Gastrocnemius medialis (tissue), 4 donors: ENCODE measurements at regions not wholly inside any gene's neighbourhood (a gene's known extent, or its start where the extent isn't known, plus 50 kb on each side); places are given as distances from the start of the nearest gene placed in this dataset.

ENCODE experiments used
- ATAC-seq, 2 donors: fragments of 150-250 bp; one replicate each; pipeline ENCODE4 v1.9.1; 2016
- DNase-seq, 2 donors: peaks; one replicate each; pipeline ENCODE4 v3.0.0-alpha.2; 2019
- H3K27ac ChIP-seq, 4 donors: fragments of 200-600 bp; sonication (generic); 1 replicate in 1 of 4; 2 replicates in 3 of 4; pipeline ENCODE4 v1.5.1; 2016 to 2018; ENCODE audit warnings: mild to moderate bottlenecking in 2 of 4, moderate library complexity in 1 of 4
- H3K27me3 ChIP-seq, 3 donors: fragments of 200-600 bp; sonication (generic) in 2 of 3; 1 replicate in 1 of 3; 2 replicates in 2 of 3; pipeline versions ENCODE4 v1.5.1 to v1.6.0; 2016 to 2019; ENCODE audit warnings: mild to moderate bottlenecking in 1 of 3, moderate library complexity in 1 of 3
- H3K36me3 ChIP-seq, 2 donors: fragments of 200-600 bp; sonication (generic) in 1 of 2; one replicate each; pipeline ENCODE4 v1.5.1; 2017 to 2018
- H3K4me1 ChIP-seq, 2 donors: fragments of 200-600 bp; sonication (generic) in 1 of 2; one replicate each; pipeline ENCODE4 v1.5.1; 2016 to 2017; ENCODE audit warnings: mild to moderate bottlenecking in 2 of 2
- H3K4me3 ChIP-seq, 4 donors: fragments of 200-600 bp; sonication (generic) in 3 of 4; 1 replicate in 1 of 4; 2 replicates in 3 of 4; pipeline ENCODE4 v1.5.1; 2016 to 2019; ENCODE audit warnings: mild to moderate bottlenecking in 2 of 4
- H3K9me3 ChIP-seq, 3 donors: fragments of 200-600 bp; sonication (generic) in 2 of 3; 1 replicate in 1 of 3; 2 replicates in 2 of 3; pipeline ENCODE4 v1.5.1; 2016 to 2019
- POLR2A ChIP-seq, 2 donors: fragments of 450-650 bp; IDR thresholded peaks; one replicate each; pipeline ENCODE4 v1.6.1; 2017; ENCODE audit warnings: antibody characterized with exemption in 2 of 2, mild to moderate bottlenecking in 2 of 2, moderate library complexity in 2 of 2
- in situ Hi-C, 4 donors: fragments of 200-750 bp; cut with MboI; loops; one replicate each; pipeline versions ENCODE4 v1.15.0 to v1.8.0; 2017; ENCODE audit warnings: low sequenced_read_pairs in 4 of 4
- intact Hi-C: fragments of 100-400 bp; cut with DNase I; formaldehyde crosslinking; loops from one replicate; pipeline ENCODE4 v1.15.1; 2023; ENCODE audit warnings: low total_unique reads
- TF ChIP-seq, protein P1 (sequence below), 5 experiments: fragments of 450-650 bp in 3 of 5; fragments of 200-600 bp in 2 of 5; sonication (generic) in 2 of 5; IDR thresholded peaks in 4 of 5; conservative IDR thresholded peaks in 1 of 5; 1 replicate in 4 of 5; 2 replicates in 1 of 5; pipeline ENCODE4 v1.5.1; 2016 to 2019; ENCODE audit warnings: antibody characterized with exemption in 5 of 5, mild to moderate bottlenecking in 3 of 5, moderate library complexity in 3 of 5

DNA sequence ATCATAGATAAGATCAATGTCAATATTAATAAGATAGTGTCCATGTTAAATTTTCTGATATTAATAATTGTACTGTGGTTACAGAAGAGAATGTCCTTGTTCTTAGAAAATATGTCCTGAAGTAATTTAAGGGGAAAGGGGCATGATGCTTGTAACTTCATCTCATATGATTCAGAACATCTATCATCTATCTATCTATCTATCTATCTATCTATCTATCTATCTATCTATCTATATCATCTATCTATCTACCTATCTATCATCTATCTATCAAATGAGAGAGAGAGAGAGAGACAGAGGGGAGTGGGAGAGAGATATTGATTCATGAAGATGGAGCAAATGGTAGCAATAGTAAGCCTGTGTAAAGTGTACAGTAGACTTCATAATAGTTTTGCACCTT, 124.8 kb upstream of the FAT1 start:
- Histone ChIP-seq H3K27me3 (no peaks in the 10 kb centered on the region), H3K27ac (no peak overlapping the region), H3K9me3 (peaks cover 0 to 5% (median 0%) of the 10 kb centered on the region in 3 donors), H3K36me3 (no peaks in the 10 kb centered on the region), H3K4me3 (no peak overlapping the region), H3K4me1 (peaks cover 0 to 3% of the 10 kb centered on the region in 2 donors)
- TF ChIP-seq, protein P1, sequence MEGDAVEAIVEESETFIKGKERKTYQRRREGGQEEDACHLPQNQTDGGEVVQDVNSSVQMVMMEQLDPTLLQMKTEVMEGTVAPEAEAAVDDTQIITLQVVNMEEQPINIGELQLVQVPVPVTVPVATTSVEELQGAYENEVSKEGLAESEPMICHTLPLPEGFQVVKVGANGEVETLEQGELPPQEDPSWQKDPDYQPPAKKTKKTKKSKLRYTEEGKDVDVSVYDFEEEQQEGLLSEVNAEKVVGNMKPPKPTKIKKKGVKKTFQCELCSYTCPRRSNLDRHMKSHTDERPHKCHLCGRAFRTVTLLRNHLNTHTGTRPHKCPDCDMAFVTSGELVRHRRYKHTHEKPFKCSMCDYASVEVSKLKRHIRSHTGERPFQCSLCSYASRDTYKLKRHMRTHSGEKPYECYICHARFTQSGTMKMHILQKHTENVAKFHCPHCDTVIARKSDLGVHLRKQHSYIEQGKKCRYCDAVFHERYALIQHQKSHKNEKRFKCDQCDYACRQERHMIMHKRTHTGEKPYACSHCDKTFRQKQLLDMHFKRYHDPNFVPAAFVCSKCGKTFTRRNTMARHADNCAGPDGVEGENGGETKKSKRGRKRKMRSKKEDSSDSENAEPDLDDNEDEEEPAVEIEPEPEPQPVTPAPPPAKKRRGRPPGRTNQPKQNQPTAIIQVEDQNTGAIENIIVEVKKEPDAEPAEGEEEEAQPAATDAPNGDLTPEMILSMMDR (IDR thresholded peaks at IDR 0.05 in 4 of 5, conservative IDR thresholded peaks at IDR 0.05 in 1 of 5), result no peak
- TF ChIP-seq POLR2A (IDR thresholded peaks at IDR 0.05), result no peak
- DNase-seq, result no peak
- in situ Hi-C loops (no loop called here), intact Hi-C loops (loop anchor here (10.0 kb wide), 2 partner anchors 56 to 124 kb away; partner anchors contain the start of gene FAT1)
- ATAC-seq, result no peak

DNA sequence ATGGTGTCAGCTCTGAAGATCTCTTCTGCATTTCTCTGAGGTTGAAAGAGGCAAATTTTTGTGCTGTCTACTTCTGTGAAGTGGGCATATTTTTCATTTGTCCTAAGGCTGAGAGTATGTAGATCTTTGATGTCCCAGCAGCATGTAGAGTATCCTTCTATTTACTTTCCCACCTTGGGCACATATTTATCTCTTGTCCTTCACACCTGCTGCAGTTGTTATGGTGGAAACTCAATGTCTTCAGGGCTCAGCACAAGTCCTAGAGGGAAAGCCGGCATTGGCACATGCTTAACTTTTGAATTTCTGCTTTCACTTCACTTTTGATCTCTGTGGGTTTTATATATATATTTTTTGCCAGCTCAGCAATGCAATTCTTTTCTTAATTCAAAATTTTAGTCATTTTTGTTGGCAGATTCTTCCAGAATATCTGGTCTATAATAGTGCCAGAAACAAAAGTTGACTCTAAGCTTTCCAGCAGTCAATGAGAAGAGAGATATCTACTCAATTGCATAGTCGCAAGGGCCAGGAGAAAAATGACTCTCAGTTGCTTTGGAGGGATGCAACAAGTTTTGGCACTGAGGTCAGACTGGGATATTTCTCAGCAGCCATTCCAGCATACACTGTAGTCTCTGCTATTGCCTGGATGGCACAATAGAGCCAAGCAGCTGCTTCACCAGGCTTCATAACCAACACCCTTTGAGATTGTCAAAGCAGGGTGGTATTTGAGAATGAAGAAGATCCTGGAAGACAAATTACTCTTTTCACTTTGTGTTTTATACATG, 127.8 kb upstream of the FAT1 start:
- Histone ChIP-seq H3K27ac (no peak overlapping the region), H3K4me1 (no peaks in the 10 kb centered on the region), H3K4me3 (no peak overlapping the region), H3K36me3 (no peaks in the 10 kb centered on the region), H3K27me3 (no peaks in the 10 kb centered on the region), H3K9me3 (peaks cover 0 to 5% (median 0%) of the 10 kb centered on the region in 3 donors)
- in situ Hi-C loops (no loop called here), intact Hi-C loops (no loop called here)
- no peak for ATAC-seq
- TF ChIP-seq, protein P1 (IDR thresholded peaks at IDR 0.05 in 4 of 5, conservative IDR thresholded peaks at IDR 0.05 in 1 of 5), result no peak
- TF ChIP-seq POLR2A (IDR thresholded peaks at IDR 0.05), result no peak
- no peak for DNase-seq

DNA sequence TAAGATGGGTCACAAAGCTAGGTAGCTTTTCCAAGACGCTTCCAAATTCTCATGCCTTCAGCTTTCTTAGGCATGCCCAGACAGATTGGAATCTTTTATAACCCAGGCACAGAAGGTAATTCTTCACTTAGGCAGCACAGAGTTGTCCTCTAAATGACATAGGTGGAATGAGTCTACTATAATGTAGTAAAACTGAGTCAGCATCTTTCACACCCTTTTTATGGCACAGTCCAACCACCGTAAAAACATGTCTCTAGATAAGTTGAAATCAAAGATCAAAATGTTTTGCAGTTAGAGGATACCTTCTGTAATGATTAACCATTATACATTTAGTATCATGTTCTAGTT, 128.4 kb upstream of the FAT1 start:
- H3K27me3 ChIP-seq, result no peaks in the 10 kb centered on the region
- TF ChIP-seq, protein P1 (IDR thresholded peaks at IDR 0.05 in 4 of 5, conservative IDR thresholded peaks at IDR 0.05 in 1 of 5), result no peak
- TF ChIP-seq POLR2A (IDR thresholded peaks at IDR 0.05), result no peak
- H3K36me3 ChIP-seq, result no peaks in the 10 kb centered on the region
- H3K4me3 ChIP-seq, result no peak overlapping the region
- in situ Hi-C loops (no loop called here), intact Hi-C loops (no loop called here)
- DNase-seq, result no peak
- no peaks in the 10 kb centered on the region for H3K4me1 ChIP-seq
- H3K27ac ChIP-seq, result no peak overlapping the region
- peaks cover 0 to 5% (median 0%) of the 10 kb centered on the region in 3 donors for H3K9me3 ChIP-seq
- no peak for ATAC-seq

DNA sequence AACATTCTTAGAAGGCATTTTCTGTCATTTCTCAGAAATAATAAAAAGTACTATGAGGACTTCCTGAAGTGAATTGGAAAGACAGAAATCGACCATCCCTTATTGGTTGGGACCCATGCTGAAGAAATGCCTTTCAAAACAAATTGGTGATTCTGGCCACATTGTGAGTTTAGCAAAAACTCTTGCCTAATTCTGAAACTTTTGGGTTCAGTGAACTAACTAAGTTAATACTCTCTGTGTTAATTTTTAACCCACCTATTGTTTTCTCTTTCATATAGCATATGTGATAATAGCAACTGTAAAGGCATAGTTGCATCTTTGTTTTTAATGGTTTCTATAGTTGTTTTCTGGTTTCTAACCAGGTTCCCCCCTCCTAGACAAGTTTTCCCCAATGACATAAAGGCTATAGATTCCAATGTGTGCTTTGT, 129.3 kb upstream of the FAT1 start:
- Histone ChIP-seq H3K4me1 (no peaks in the 10 kb centered on the region), H3K27ac (no peak overlapping the region), H3K27me3 (no peaks in the 10 kb centered on the region), H3K4me3 (no peak overlapping the region), H3K36me3 (no peaks in the 10 kb centered on the region), H3K9me3 (peaks cover 0 to 5% (median 0%) of the 10 kb centered on the region in 3 donors)
- ATAC-seq, result no peak
- intact Hi-C loops, result no loop called here
- DNase-seq, result no peak
- TF ChIP-seq, protein P1 (IDR thresholded peaks at IDR 0.05 in 4 of 5, conservative IDR thresholded peaks at IDR 0.05 in 1 of 5), result no peak
- TF ChIP-seq POLR2A (IDR thresholded peaks at IDR 0.05), result no peak
- in situ Hi-C loops, result no loop called here
